ENCODE measurements at regions not wholly inside any gene's neighbourhood (a gene's known extent, or its start where the extent isn't known, plus 50 kb on each side); places are given as distances from the start of the nearest gene placed in this dataset.

- Histone ChIP-seq H3K36me3 (no peaks in the 10 kb centered on the region), H3K4me3 (no peak overlapping the region), H3K9me3 (no peaks in the 10 kb centered on the region), H3K4me1 (ENCODE audit: control insufficient read depth in 1 of 2, low read depth in 2 of 2) (no peaks in the 10 kb centered on the region), H3K27ac (no peak overlapping the region), H3K27me3 (replicated peaks; ENCODE audit: insufficient read depth) (no peaks in the 10 kb centered on the region)
- ATAC-seq (ENCODE audit: insufficient number of reproducible peaks, low FRiP score, low read depth) (no peak), DNase-seq (ENCODE audit: low spot score) (no peak)
- no peak for TF ChIP-seq CTCF (IDR thresholded peaks at IDR 0.05)
Observed at GRCh38 chr2:117720765-117721164, 93.7 kb upstream of the DDX18 start.

- no peaks in the 10 kb centered on the region for H3K9me3 ChIP-seq
- ATAC-seq (ENCODE audit: insufficient number of reproducible peaks, low FRiP score, low read depth), result no peak
Observed at GRCh38 chr2:117723483-117723882, 91.0 kb upstream of the DDX18 start.

GRCh38 chr2:117723888-117724434 lies 90.5 kb upstream of the DDX18 start:
- no peaks in the 10 kb centered on the region for H3K36me3 ChIP-seq
- H3K27ac ChIP-seq, result no peak overlapping the region
- H3K27me3 ChIP-seq (replicated peaks; ENCODE audit: insufficient read depth), result no peaks in the 10 kb centered on the region
- no peak for DNase-seq (ENCODE audit: low spot score)
- TF ChIP-seq CTCF (IDR thresholded peaks at IDR 0.05), result no peak
- no peaks in the 10 kb centered on the region for H3K9me3 ChIP-seq
- no peaks in the 10 kb centered on the region for H3K4me1 ChIP-seq (ENCODE audit: control insufficient read depth in 1 of 2, low read depth in 2 of 2)
- ATAC-seq (ENCODE audit: insufficient number of reproducible peaks, low FRiP score, low read depth), result no peak
- H3K4me3 ChIP-seq, result no peak overlapping the region

More at GRCh38 chr2:117723483-117723882, 91.0 kb upstream of the DDX18 start:
- DNase-seq (ENCODE audit: low spot score), result no peak
- Histone ChIP-seq H3K27ac (no peak overlapping the region), H3K27me3 (replicated peaks; ENCODE audit: insufficient read depth) (no peaks in the 10 kb centered on the region), H3K4me1 (ENCODE audit: control insufficient read depth in 1 of 2, low read depth in 2 of 2) (no peaks in the 10 kb centered on the region), H3K4me3 (no peak overlapping the region), H3K36me3 (no peaks in the 10 kb centered on the region)
- no peak for TF ChIP-seq CTCF (IDR thresholded peaks at IDR 0.05)

- ATAC-seq (ENCODE audit: insufficient number of reproducible peaks, low FRiP score, low read depth) (no peak), DNase-seq (ENCODE audit: low spot score) (no peak)
- Histone ChIP-seq H3K4me1 (ENCODE audit: control insufficient read depth in 1 of 2, low read depth in 2 of 2) (no peaks in the 10 kb centered on the region), H3K27ac (no peak overlapping the region), H3K9me3 (no peaks in the 10 kb centered on the region), H3K36me3 (no peaks in the 10 kb centered on the region), H3K27me3 (replicated peaks; ENCODE audit: insufficient read depth) (no peaks in the 10 kb centered on the region), H3K4me3 (no peak overlapping the region)
- TF ChIP-seq CTCF (IDR thresholded peaks at IDR 0.05), result no peak
Observed at GRCh38 chr2:117726747-117727146, 87.7 kb upstream of the DDX18 start.

GRCh38 chr2:117737846-117738245 lies 76.6 kb upstream of the DDX18 start:
- no peak for ATAC-seq (ENCODE audit: insufficient number of reproducible peaks, low FRiP score, low read depth)

More at GRCh38 chr2:117737846-117738245, 76.6 kb upstream of the DDX18 start:
- DNase-seq (ENCODE audit: low spot score), result no peak
- H3K9me3 ChIP-seq, result no peaks in the 10 kb centered on the region
- no peak overlapping the region for H3K4me3 ChIP-seq
- H3K27me3 ChIP-seq (replicated peaks; ENCODE audit: insufficient read depth), result no peaks in the 10 kb centered on the region
- H3K4me1 ChIP-seq (ENCODE audit: control insufficient read depth in 1 of 2, low read depth in 2 of 2), result no peaks in the 10 kb centered on the region
- no peaks in the 10 kb centered on the region for H3K36me3 ChIP-seq
- H3K27ac ChIP-seq, result no peak overlapping the region
- no peak for TF ChIP-seq CTCF (IDR thresholded peaks at IDR 0.05)
